VCaP (cell line): ENCODE measurements at regions not wholly inside any gene's neighbourhood (a gene's known extent, or its start where the extent isn't known, plus 50 kb on each side); places are given as distances from the start of the nearest gene placed in this dataset.

Source experiments
- H3K27ac ChIP-seq: fragments of 450-650 bp; 2 replicates; pipeline ENCODE4 v1.5.1; 2017
- TF ChIP-seq, protein P1 (sequence below): fragments of 450-650 bp; conservative IDR thresholded peaks from 2 replicates; pipeline ENCODE4 v1.5.1; 2017; ENCODE audit warnings: mild to moderate bottlenecking, moderate library complexity

- TF ChIP-seq, protein P1, sequence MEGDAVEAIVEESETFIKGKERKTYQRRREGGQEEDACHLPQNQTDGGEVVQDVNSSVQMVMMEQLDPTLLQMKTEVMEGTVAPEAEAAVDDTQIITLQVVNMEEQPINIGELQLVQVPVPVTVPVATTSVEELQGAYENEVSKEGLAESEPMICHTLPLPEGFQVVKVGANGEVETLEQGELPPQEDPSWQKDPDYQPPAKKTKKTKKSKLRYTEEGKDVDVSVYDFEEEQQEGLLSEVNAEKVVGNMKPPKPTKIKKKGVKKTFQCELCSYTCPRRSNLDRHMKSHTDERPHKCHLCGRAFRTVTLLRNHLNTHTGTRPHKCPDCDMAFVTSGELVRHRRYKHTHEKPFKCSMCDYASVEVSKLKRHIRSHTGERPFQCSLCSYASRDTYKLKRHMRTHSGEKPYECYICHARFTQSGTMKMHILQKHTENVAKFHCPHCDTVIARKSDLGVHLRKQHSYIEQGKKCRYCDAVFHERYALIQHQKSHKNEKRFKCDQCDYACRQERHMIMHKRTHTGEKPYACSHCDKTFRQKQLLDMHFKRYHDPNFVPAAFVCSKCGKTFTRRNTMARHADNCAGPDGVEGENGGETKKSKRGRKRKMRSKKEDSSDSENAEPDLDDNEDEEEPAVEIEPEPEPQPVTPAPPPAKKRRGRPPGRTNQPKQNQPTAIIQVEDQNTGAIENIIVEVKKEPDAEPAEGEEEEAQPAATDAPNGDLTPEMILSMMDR: no peak
- no peak overlapping the region for H3K27ac ChIP-seq
Observed at GRCh38 chr3:64844558-64844957, 156.8 kb upstream of the ADAMTS9 start.

DNA sequence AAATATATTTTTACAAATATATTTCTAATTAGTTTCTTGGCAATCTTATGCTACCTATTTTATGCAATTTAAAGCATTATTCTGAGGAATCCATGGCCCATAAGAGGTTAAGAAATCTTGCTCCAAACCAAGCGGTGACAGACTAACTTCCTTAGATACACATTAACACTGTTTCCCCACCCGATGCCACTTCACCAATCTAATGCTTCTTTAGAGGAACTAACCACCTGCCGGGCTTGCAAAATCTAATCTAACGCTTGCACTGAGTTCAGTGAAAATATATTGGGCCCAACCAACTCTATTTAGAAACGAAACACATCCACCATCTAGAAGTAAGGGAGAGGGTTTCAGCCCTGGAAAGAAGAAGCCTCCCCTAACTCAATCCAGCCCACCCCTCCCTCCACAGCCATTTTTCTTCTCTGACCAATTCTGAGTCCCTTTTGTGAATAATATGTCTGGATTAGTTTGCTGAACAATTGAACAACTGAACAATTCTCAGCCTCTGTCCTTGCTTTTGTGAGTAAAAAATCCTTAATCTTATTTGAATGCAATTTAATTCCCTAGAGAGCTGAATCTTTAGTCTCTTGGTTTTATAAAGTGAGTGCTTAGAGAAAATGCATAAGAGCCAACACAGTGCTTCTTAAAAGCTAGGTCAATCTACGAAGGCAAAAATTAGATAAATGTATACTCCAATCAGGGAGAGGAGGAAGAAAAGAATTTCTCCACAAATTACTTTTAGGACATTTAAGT lies 150.4 kb upstream of the ADAMTS9 start:
- TF ChIP-seq, protein P1: no peak
- no peak overlapping the region for H3K27ac ChIP-seq

GRCh38 chr3:64837126-64837738 lies 149.4 kb upstream of the ADAMTS9 start:
- TF ChIP-seq, protein P1: no peak
- H3K27ac ChIP-seq: no peak overlapping the region

GRCh38 chr3:64836097-64836496 lies 148.3 kb upstream of the ADAMTS9 start:
- TF ChIP-seq, protein P1: no peak

DNA sequence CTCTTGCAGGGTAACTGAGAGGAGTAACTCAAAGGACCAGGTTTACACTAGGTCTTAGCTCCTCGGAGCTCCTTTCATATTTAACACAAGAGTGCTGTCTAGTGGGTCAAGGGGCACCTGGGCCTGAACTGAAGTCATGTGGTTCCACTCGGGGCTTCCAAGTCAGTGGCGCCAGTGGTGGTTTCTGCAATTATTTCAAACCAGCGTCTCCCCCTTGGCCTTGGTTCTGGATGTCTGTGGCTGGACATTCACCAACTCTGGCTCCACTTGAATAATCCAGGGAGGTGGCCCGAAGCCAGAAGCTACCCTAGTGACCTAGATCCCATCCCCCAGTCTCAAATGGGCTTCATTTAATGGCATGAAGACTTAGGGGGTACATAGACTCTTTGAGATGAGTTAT lies 144.3 kb upstream of the ADAMTS9 start:
- TF ChIP-seq, protein P1: no peak
- H3K27ac ChIP-seq: no peak overlapping the region

More at GRCh38 chr3:64836097-64836496, 148.3 kb upstream of the ADAMTS9 start:
- no peak overlapping the region for H3K27ac ChIP-seq

GRCh38 chr3:64830681-64831080 lies 142.9 kb upstream of the ADAMTS9 start:
- H3K27ac ChIP-seq: no peak overlapping the region
- TF ChIP-seq, protein P1: no peak

DNA sequence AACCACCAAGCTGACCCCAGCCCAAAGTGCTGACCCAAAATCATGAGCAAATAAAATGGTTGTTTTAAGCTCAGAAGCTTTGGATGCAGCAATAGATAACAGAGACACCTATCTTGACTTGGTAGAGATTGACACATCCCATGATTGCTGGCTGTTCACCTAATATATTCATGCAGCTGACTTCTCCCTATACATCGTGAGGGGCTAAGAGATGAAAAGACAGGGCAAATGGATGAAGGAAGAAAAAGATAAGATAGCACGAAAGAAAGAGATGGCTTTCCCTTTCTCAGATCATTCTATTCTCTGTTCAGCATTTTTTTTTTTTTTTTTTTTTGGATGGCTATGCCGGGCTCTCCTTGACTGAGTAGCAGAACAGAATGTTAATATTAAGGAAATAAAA lies 141.5 kb upstream of the ADAMTS9 start:
- TF ChIP-seq, protein P1: no peak
- H3K27ac ChIP-seq: no peak overlapping the region
